HG03439 (cell line): ENCODE measurements at regions not wholly inside any gene's neighbourhood (a gene's known extent, or its start where the extent isn't known, plus 50 kb on each side); places are given as distances from the start of the nearest gene placed in this dataset.

ENCODE experiments used
- ATAC-seq: cut with Tn5 transposase; IDR thresholded peaks from one replicate; pipeline ENCODE4 v1.9.1; 2021; ENCODE audit warnings: mild to moderate bottlenecking, moderate library complexity; ENCODE audit not compliant: unreplicated experiment

- no peak for ATAC-seq
These were observed 459.9 kb upstream of the ZNF462 start for GRCh38 chr9:106403081-106403480.

- no peak for ATAC-seq
These were observed 458.8 kb upstream of the ZNF462 start for GRCh38 chr9:106404137-106404536.

- no peak for ATAC-seq
These were observed 457.0 kb upstream of the ZNF462 start for GRCh38 chr9:106405871-106406435.

DNA sequence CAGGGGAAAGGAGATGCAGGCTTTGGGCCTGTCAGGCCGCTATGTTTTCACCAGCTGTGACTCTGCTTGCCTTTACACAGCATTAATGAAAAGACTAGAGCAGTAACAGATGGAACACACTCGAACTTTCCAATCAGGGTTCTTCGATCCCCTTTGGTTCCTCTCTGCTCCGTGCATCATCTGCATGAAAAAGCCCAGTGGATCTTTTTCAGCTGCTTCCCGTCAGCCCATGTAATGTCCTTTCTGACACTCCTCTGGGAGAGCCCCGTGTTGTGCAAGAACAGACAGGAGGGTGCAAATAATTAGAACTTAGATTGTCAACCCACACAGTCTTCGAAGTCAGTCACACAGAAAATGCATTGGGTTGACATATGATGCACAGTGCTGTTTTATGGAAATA is 448.9 kb upstream of the ZNF462 start:
- ATAC-seq = no peak

DNA sequence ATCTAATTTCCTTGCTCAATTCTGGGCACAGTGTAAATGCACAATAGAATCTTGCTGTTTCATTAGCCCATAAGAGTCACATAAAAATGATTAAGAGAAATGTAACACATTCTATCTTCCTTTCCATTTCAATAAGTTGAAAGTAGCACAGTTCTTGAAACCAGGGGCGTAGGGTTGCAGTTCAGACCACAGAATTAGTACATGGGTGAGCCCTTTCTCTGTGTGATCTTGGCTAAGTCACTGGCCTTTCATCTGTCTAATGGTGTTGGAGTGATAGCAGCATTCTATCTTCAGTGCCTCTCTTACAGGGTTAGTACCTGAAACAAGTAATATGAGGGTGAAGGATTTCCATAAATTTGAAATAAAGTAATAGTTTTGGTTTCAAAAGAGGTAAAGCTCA is 445.3 kb upstream of the ZNF462 start:
- ATAC-seq = no peak

DNA sequence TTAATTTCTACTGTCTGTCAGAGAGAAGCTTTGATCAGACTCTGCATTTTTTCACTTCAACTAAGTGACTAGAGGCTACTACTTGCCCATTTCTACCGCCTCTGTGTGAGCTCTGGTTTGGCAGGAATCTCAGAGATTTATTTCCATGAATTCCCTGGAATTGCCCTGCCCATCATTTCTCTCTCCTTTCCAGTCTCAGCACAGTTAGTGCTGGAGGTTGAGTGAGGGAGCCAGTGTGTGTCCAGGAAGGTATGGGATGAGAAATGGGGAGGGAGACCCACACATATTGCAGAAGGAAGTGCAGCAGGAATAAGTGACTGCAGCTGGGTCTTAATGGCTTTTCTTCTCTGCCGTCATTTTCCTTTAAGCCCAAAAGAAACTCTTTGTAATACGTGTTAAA is 443.1 kb upstream of the ZNF462 start:
- no peak for ATAC-seq

- ATAC-seq = peak; percentile 57
These were observed 442.4 kb upstream of the ZNF462 start for GRCh38 chr9:106420511-106420944.

DNA sequence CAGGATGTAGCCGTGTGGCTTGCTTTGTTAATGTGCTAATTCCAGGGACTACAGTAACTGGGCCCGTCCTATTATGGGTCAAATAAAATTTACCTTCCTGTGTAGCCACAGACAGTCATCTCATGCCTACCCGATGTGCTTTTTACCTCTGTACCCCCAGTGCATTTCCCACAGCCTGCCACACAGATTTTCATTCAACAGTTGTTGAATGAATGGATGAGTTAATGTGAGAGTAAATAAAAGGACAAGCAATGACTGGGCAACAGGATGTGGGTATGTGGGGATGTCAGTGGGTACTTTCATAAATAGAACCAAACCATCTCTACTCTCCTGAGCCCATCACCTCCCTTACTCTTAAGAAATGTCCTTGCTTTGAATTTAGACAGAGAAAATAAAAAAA is 441.2 kb upstream of the ZNF462 start:
- no peak for ATAC-seq

GRCh38 chr9:106423575-106423974 is 439.4 kb upstream of the ZNF462 start:
- ATAC-seq = no peak

GRCh38 chr9:106432631-106433030 is 430.3 kb upstream of the ZNF462 start:
- ATAC-seq = no peak

DNA sequence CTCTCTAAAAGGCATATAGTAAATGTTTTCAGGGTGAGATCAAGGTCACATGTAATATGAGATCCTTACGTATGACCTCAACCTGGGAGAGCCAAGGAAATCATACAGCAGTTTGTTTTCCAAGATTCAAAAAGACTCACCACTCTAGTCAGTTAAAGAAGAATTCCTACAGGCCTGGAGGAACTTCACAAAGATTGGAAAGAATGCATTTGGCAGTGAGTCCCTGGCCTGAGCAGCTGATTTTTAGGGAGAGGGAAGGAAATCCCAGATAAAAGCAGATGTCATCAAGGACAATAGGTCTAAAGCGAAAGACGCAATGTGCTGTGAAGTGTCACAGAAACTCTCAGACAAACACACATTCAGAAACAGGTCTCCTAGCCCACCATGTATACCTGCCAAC is 424.0 kb upstream of the ZNF462 start:
- ATAC-seq = no peak

DNA sequence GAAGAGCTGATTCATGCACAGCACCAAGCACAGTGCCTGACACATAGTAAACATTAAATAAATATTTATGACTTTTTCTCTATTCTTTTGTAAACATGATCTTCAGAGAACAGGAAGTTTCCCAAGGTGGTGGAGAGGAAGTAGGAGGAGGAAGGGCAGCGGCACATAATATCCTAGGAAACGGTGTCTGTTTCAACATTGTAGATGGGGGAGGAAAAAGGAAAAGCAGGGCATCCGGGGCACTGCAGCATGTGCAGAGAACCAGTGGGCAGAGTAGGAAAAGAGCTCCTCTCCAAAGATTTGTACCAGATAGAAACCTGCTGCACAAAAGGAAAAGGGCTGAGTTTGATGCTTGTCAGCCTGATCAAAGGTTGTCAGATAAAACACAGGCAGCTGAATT is 421.7 kb upstream of the ZNF462 start:
- no peak for ATAC-seq

GRCh38 chr9:106443520-106443919 is 419.4 kb upstream of the ZNF462 start:
- ATAC-seq = no peak

- no peak for ATAC-seq
These were observed 417.9 kb upstream of the ZNF462 start for GRCh38 chr9:106445107-106445506.

GRCh38 chr9:106449336-106449927 is 413.5 kb upstream of the ZNF462 start:
- no peak for ATAC-seq

- no peak for ATAC-seq
These were observed 412.4 kb upstream of the ZNF462 start for GRCh38 chr9:106450549-106450948.

DNA sequence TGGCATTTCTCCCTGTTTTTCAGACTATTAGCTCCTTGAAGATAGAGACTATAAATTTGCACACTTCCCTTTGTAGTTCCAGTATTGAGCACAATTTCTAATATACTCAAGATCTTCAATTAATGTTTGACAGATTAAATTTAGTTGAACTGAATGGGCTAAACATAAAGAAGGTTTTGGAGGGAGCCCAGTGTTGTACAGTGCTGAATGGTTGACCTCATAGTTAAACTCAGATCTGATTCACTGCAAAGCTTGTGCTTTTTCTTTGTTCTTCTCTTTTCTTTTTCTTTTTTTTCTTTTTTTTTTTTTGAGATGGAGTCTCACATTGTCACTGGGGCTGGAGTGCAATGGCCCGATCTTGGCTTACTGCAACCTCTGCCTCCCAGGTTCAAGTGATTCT is 411.7 kb upstream of the ZNF462 start:
- ATAC-seq = no peak

DNA sequence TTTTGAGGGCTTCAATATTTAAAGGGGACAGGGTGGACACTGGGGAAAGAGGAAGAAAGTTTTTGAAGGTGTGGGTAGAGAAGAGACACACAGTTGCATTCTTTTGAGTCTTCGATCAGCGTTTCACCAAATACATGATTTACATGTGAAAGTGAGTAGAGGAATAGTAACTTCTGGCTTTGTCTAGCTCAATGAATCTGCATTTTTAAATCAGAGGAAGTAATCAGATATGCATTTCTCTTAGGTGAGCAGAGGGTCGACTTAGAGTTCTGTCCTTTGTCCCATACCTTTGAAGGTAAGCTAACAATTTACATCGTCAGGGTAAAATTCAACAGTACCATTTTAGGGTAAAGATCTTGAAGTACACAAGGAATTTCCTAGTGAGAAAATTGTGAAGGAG is 406.4 kb upstream of the ZNF462 start:
- no peak for ATAC-seq

- no peak for ATAC-seq
These were observed 395.7 kb upstream of the ZNF462 start for GRCh38 chr9:106467113-106467864.

DNA sequence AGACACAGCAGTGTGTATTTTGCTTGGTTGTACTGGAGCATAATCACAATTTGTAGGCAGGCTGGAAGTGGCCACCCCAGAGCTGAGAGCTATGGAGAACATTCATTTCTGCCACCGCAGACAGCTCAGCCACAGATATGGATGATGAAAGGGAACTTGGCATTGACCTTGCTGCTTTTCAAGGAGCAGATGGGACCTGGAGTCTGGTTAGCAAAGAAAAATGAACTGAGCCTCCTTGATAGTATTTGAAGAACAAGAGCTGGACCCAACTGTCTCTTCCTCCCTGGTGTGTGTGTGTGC is 395.2 kb upstream of the ZNF462 start:
- ATAC-seq = no peak

DNA sequence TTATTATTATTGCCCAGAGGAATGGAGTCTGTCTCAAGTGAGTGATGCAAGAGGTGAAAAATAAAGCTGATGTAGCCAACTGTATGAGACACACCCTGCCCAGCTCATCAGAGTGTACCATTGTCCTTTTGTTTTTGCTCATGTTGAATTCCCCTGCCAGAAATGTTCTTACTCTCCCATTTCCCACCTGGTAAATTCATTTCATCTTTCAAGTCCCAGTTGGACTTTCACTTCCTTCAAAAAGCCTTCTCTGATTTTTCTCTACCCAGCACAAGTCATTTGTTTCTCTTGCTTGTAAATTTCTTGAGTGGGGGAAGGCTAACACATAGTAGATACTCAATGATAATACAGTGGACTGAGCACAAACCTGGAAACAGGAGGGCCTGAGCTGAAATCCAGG is 394.5 kb upstream of the ZNF462 start:
- ATAC-seq = no peak

- ATAC-seq = no peak
These were observed 384.7 kb upstream of the ZNF462 start for GRCh38 chr9:106478312-106478711.

DNA sequence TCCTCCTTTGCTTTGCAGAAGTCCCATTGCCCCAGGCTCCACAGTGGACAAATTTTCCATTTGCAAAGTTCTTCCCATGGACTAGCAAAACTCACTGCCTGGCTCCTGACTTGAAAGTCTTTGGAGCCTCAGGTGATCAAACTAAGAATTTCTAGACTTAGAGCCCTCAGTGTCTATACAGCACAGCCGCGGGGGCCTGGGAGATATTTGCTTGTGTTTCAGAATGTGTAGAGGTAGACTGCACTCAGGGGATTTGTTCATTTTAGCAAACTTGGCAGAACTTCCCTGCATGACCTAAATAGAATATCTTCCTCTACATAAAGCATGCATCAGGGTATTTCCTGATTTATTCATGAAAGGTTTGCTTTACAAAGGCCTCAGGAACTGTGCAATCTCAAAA is 384.2 kb upstream of the ZNF462 start:
- no peak for ATAC-seq
